C1 segment of cervical spinal cord (tissue), 14 donors: ENCODE measurements at regions not wholly inside any gene's neighbourhood (a gene's known extent, or its start where the extent isn't known, plus 50 kb on each side); places are given as distances from the start of the nearest gene placed in this dataset.

Source experiments
- DNase-seq, 14 donors: peaks; one replicate each; lab custom pipeline; 2025; lab: John Stamatoyannopoulos, UW

- DNase-seq: no peak
These were observed 458.3 kb upstream of the CITED2 start for GRCh38 chr6:139832493-139833305.

- DNase-seq: no peak
These were observed 455.1 kb upstream of the CITED2 start for GRCh38 chr6:139829576-139829975.

DNA sequence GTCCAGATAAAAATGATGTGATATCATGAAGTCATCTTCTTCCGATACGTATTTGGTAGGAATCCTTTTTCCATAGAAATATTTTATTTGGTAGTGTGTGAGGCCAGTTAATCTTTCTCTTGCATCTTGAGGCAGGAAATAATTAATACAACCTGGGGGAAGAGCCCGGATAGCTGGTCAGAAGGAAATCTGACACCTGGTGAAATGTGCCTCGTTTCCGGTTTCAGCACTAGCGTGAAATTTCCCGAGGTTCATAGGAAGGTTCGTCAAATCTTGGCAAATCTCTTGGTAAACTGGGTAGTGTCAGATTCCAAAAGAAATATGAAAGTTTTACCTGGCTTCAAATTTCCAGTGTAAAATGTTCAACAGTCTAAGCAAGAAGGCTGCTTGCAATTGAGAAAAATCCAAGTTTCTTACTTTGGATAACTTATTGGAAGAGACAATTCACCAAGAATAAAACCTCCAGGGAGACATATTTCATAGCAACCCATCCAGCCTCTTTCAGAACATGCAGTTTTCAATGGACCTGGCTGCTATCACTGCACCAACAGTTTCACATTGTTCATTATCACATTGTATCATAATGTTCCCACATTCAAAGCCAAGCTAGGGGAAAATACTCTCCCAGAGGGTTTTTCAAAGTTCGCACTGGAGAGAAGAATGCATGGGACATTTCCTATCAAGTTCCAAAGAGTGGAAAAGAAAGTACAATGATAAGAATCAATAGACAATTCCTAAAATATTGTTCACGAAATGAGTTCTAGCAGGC lies 454.5 kb upstream of the CITED2 start:
- no peak for DNase-seq

DNA sequence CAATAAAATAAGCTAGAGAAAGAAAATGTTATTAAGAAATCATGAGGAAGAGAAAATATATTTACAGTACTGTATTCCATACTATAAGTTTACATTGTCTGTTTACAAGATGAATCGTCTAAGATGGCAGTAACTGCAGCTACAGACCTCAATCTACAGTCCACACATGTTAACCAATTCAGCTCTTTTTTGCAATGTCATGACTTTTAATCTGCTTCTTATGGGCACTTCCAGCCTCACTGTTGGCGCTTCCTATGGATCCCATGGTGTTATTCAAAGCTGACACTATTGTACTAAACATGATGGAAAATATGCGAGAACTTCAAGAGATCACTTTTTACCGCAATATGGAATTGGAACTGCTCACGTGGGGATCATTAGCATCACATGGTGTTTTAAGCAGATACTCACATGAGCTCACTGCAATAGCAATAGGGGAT lies 451.5 kb upstream of the CITED2 start:
- DNase-seq: no peak

- no peak for DNase-seq
These were observed 450.4 kb upstream of the CITED2 start for GRCh38 chr6:139824864-139825263.

DNA sequence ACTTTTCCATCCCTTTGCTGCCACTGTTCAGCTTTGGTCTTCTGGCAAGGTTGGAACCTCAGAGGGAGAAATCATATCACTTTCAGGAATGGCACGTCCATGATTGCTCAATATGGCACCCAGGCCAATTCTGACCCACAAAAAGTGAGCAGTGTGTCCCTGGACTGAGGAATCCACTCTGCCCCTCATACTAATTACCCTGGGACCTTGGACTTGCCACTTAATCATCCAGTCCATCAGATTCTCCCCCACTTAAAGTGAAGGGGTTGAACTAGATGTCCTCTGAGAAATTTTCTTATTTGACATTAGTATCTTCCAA lies 449.3 kb upstream of the CITED2 start:
- no peak for DNase-seq

GRCh38 chr6:139823099-139823807 lies 448.8 kb upstream of the CITED2 start:
- DNase-seq: no peak

GRCh38 chr6:139821676-139822223 lies 447.3 kb upstream of the CITED2 start:
- no peak for DNase-seq

DNA sequence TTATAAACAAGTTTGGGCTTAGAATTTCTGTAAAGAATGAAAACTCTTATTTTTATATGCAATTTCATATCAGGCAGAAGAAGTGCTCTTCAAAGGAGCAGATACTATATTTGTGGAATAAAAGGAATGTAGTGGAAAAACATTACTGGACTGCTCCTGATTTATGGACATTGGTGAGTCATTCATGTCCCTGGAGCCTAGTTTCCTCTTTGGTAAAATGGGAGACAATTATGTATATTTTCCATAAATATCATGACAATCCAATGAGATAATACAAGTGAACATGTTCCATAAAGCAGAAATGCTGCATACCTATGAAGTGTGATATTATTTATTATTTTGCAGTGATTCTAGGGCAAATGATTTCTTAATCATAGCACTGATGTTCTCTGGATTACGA lies 445.8 kb upstream of the CITED2 start:
- no peak for DNase-seq

DNA sequence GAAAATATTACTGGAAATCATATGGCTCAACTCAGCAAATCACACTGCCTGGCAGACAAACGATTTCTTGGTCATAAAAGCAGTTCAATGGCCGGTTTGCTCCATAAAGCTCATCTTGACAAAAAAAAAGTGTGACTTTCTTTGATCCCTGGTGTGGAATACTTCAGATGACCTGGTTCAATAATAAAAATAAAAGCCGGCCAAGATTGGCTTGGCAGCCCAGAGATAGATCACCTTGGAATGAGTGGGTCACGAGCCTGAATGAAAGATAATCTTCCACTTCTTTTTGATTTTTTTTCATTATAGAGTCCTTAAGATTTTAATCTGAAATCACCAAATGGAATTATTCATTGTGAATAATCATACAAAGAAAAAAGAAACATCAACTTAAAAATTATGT lies 445.3 kb upstream of the CITED2 start:
- DNase-seq: no peak

DNA sequence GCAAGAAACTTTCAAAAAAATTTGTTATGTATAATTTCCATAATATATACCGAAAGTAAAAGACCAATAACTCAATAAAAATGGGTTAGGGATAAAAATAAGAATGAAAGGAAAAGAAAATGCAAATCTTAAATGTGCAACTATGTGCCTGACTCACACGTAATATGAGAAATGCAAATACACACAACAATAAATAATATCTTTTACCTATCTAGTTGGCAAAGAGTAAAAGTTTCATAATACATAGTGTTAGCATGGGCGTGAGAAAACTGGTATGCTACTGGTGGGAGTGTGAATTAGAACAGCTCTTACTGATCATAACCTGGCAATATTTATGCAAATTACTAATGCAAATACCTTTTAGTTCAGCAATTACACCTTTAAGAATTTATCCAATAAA lies 438.5 kb upstream of the CITED2 start:
- DNase-seq: no peak

DNA sequence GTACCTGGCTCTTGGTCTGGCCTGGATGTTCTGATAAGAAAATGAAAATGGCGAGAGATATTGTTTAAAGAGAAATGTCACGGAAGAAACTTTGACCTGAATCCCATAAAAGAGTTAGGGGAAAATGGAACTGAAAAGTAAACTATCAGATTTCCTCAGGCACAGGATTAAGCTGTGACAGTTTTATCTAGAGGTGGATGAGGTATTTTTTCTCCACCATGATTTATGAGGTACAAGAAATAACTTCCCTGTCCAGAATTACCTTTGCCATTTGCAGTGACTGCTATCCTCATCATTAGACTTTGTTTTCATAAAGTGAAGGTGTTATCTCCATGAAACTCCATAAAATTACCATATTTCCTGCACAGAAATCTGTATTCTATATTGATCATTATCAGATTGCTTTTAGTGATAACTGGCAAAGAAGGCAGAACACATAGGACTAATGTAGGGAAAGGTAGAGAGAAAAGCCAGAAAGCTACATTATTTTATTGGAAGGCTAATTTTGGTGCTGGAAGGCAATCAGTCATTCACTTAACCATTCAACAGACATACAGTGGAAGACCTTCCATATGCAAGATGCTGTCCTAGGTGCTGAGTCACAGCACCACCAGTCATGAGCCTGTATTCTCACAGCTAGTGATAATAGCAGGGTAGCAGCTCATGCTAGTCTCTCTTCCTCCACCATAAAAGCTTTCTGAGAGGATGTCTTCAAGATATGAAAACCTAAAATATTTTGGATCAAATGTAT lies 427.3 kb upstream of the CITED2 start:
- no peak for DNase-seq

GRCh38 chr6:139800837-139801236 lies 426.4 kb upstream of the CITED2 start:
- no peak for DNase-seq

DNA sequence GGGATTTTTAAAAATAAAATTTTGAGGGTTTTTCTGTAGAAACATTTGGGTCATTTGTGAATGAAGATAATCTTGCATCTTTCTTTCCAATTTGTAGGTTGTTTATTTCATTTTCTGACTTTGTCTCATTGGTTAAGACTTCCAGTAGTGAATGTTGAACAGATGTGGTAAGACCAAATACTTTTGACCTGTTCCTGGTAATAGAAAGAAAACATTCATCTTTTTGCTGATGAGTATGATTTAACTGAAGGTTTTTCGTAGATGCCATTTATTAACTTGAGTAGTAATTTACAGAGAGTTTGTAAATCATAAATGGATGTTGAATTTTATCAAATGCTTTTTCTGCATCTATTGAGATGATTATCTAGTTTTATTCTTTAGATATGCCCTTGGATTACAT lies 416.1 kb upstream of the CITED2 start:
- DNase-seq: no peak

GRCh38 chr6:139784222-139784769 lies 409.8 kb upstream of the CITED2 start:
- DNase-seq: no peak

GRCh38 chr6:139779988-139780774 lies 405.7 kb upstream of the CITED2 start:
- no peak for DNase-seq

- DNase-seq: peak in 1 of 14 donors; percentile 56
These were observed 404.2 kb upstream of the CITED2 start for GRCh38 chr6:139778688-139779087.

- peak in 1 of 14 donors; percentile 64 for DNase-seq
These were observed 403.7 kb upstream of the CITED2 start for GRCh38 chr6:139778106-139778505.

DNA sequence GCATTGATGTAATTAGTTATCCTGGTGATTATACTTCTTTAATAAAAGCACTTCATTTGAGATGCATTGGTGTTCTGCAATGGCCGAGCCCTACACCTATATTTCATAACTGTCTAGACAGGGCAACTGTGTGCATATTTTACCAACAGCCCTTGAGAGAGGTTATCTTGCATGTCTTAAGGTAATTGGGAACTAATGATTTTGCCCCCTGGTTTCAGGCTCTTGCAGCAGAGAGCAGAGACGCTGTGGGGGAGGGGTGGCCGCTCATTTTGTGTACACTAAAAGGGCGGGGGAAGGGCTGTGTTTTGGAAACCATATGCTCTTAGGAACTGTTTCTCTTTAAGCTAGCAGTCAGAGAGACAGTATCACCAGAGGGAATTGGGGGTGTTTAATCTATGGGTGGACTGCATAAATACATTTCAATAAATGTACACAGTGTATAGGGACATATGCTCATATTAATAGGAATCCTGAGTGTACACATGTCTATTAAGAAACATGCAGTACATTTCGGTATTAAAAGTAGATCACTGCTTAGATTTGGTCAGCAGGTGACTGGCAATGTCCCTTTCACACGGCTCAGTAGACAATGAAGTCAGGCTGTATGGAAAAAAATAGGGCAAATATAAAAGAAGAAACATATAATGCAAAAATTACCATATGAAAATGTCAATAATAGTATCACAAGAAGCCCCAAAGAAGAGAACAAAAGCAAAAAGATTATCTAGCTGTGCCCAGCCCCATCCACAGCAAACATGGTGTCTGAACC lies 402.9 kb upstream of the CITED2 start:
- DNase-seq: peak in 1 of 14 donors; percentile 22

GRCh38 chr6:139776041-139776440 lies 401.6 kb upstream of the CITED2 start:
- no peak for DNase-seq
